CD4-positive, alpha-beta T cell (primary cell): ENCODE measurements at regions not wholly inside any gene's neighbourhood (a gene's known extent, or its start where the extent isn't known, plus 50 kb on each side); places are given as distances from the start of the nearest gene placed in this dataset.

Experiments used
- ATAC-seq: fragments of 200-7000 bp; cut with Tn5 transposase; one replicate; pipeline ENCODE4 v1.10.0; 2022; ENCODE audit warnings: mild to moderate bottlenecking; ENCODE audit not compliant: poor library complexity
- CTCF ChIA-PET: fragments of 350-600 bp; sonication (Branson Sonifier 250); formaldehyde crosslinking; loops from one replicate; lab custom pipeline; 2021; ENCODE audit warnings: antibody characterized with exemption, inconsistent platforms; lab: Charles Lee
- POLR2A ChIA-PET: fragments of 350-600 bp; sonication (Branson Sonifier 250); formaldehyde crosslinking; loops from one replicate; lab custom pipeline; 2021; ENCODE audit warnings: antibody characterized with exemption, inconsistent platforms; lab: Charles Lee
- DNase-seq, 14 experiments: peaks; one replicate each; pipeline ENCODE4 v3.0.0-alpha.2; 2013 to 2020; ENCODE audit warnings: mixed read lengths in 2 of 14
- H3K27ac ChIP-seq, 2 donors: one replicate each; pipeline versions ENCODE4 v1.5.1 to v1.7.0; 2013; ENCODE audit warnings: low read length in 2 of 2, low read depth in 1 of 2, mild to moderate bottlenecking in 1 of 2
- H3K27me3 ChIP-seq, 2 experiments: 1 replicate in 1 of 2; 2 replicates in 1 of 2; pipeline versions ENCODE4 v1.6.1 to v1.7.0; 2013; ENCODE audit warnings: low read length in 2 of 2, control low read depth in 1 of 2, mild to moderate bottlenecking in 1 of 2, moderate library complexity in 1 of 2; ENCODE audit not compliant: insufficient read depth in 2 of 2, control insufficient read depth in 1 of 2
- H3K36me3 ChIP-seq: one replicate; pipeline ENCODE4 v1.6.1; 2013; ENCODE audit warnings: low read length, control low read depth; ENCODE audit not compliant: insufficient read depth
- H3K4me1 ChIP-seq: one replicate; pipeline ENCODE4 v1.6.1; 2013; ENCODE audit warnings: low read length, control low read depth; ENCODE audit not compliant: insufficient read depth
- H3K4me3 ChIP-seq: one replicate; pipeline ENCODE4 v1.5.1; 2013; ENCODE audit warnings: mild to moderate bottlenecking, low read length, moderate library complexity
- H3K9me3 ChIP-seq, 2 experiments: 1 replicate in 1 of 2; 2 replicates in 1 of 2; pipeline versions ENCODE4 v1.6.1 to v1.7.0; 2013; ENCODE audit warnings: low read length in 2 of 2, mild to moderate bottlenecking in 2 of 2, control low read depth in 1 of 2, moderate library complexity in 1 of 2; ENCODE audit not compliant: control insufficient read depth in 1 of 2, insufficient read depth in 1 of 2
- H3K27ac Mint-ChIP-seq: one replicate; pipeline ENCODE4 v1.8.0; 2020; ENCODE audit warnings: mixed read lengths
- H3K27me3 Mint-ChIP-seq: one replicate; pipeline ENCODE4 v1.8.0; 2021; ENCODE audit warnings: mixed read lengths
- H3K36me3 Mint-ChIP-seq: one replicate; pipeline ENCODE4 v1.8.0; 2021; ENCODE audit warnings: low read depth, mixed read lengths
- H3K4me1 Mint-ChIP-seq: one replicate; pipeline ENCODE4 v1.8.0; 2021; ENCODE audit warnings: low read depth, mixed read lengths
- H3K4me3 Mint-ChIP-seq: one replicate; pipeline ENCODE4 v1.8.0; 2020; ENCODE audit warnings: mild to moderate bottlenecking, mixed read lengths
- H3K9me3 Mint-ChIP-seq: one replicate; pipeline ENCODE4 v1.8.0; 2020; ENCODE audit warnings: mixed read lengths
- CTCF ChIP-seq: fragments of 200-600 bp; IDR thresholded peaks from one replicate; pipeline ENCODE4 v1.8.0; 2022; ENCODE audit warnings: antibody characterized with exemption, mild to moderate bottlenecking
- intact Hi-C, 2 experiments: fragments of 100-400 bp; cut with DNase I in 1 of 2; cut with micrococcal nuclease in 1 of 2; formaldehyde crosslinking; loops; one replicate each; pipeline versions ENCODE4 v1.15.1 to v1.9.0; 2023 to 2025; cut with DNase I, micrococcal nuclease

- CTCF ChIA-PET: no interaction called here
- Histone ChIP-seq H3K27me3 (peaks cover 19 to 30% of the 10 kb centered on the region in 2 experiments), H3K4me3 (no peak overlapping the region), H3K4me1 (no peaks in the 10 kb centered on the region), H3K27ac (no peak overlapping the region), H3K36me3 (no peaks in the 10 kb centered on the region), H3K9me3 (no peaks in the 10 kb centered on the region)
- H3K4me3 Mint-ChIP-seq: no peak overlapping the region
- no peak for ATAC-seq
- H3K36me3 Mint-ChIP-seq: no peaks in the 10 kb centered on the region
- H3K4me1 Mint-ChIP-seq: no peaks in the 10 kb centered on the region
- POLR2A ChIA-PET: no interaction called here
- intact Hi-C loops: no loop called here
- TF ChIP-seq CTCF: no peak
- H3K27me3 Mint-ChIP-seq: peaks cover 45% of the 10 kb centered on the region
- H3K9me3 Mint-ChIP-seq: no peaks in the 10 kb centered on the region
- DNase-seq: no peak
- H3K27ac Mint-ChIP-seq: no peak overlapping the region
Observed at GRCh38 chr13:27860743-27861142, 59.1 kb upstream of the PDX1 start.

GRCh38 chr13:27861165-27861564, 58.6 kb upstream of the PDX1 start:
- DNase-seq (no peak), ATAC-seq (no peak)
- H3K27ac ChIP-seq: no peak overlapping the region
- H3K4me3 ChIP-seq: no peak overlapping the region
- H3K9me3 Mint-ChIP-seq: no peaks in the 10 kb centered on the region
- no peak overlapping the region for H3K27ac Mint-ChIP-seq
- H3K36me3 ChIP-seq: no peaks in the 10 kb centered on the region
- H3K4me1 ChIP-seq: no peaks in the 10 kb centered on the region
- peaks cover 19 to 30% of the 10 kb centered on the region in 2 experiments for H3K27me3 ChIP-seq
- H3K27me3 Mint-ChIP-seq: peaks cover 45% of the 10 kb centered on the region
- H3K9me3 ChIP-seq: no peaks in the 10 kb centered on the region
- no peaks in the 10 kb centered on the region for H3K36me3 Mint-ChIP-seq
- no peak for TF ChIP-seq CTCF
- no peaks in the 10 kb centered on the region for H3K4me1 Mint-ChIP-seq
- no peak overlapping the region for H3K4me3 Mint-ChIP-seq
- ChIA-PET POLR2A (no interaction called here), CTCF (no interaction called here)
- intact Hi-C loops: no loop called here

- ATAC-seq (no peak), DNase-seq (peak in 1 of 14 experiments; percentile 3)
- Histone ChIP-seq H3K9me3 (no peaks in the 10 kb centered on the region), H3K36me3 (no peaks in the 10 kb centered on the region), H3K4me3 (no peak overlapping the region), H3K27me3 (peaks cover 2 to 18% of the 10 kb centered on the region in 2 experiments), H3K4me1 (no peaks in the 10 kb centered on the region), H3K27ac (no peak overlapping the region)
- no peak overlapping the region for H3K27ac Mint-ChIP-seq
- no peak overlapping the region for H3K4me3 Mint-ChIP-seq
- no peaks in the 10 kb centered on the region for H3K4me1 Mint-ChIP-seq
- no peaks in the 10 kb centered on the region for H3K9me3 Mint-ChIP-seq
- H3K36me3 Mint-ChIP-seq: no peaks in the 10 kb centered on the region
- intact Hi-C loops: no loop called here
- H3K27me3 Mint-ChIP-seq: peaks cover 36% of the 10 kb centered on the region
- TF ChIP-seq CTCF: peak; percentile 44
- CTCF ChIA-PET: interaction anchor here (1.0 to 1.2 kb wide), 3 partner anchors 13 to 115 kb away, joined by 3 to 6 read pairs (median 4); no protein-coding TSS in a partner anchor
- POLR2A ChIA-PET: no interaction called here
Observed at GRCh38 chr13:27868641-27869435, 51.0 kb upstream of the PDX1 start.
